ENCODE measurements at regions not wholly inside any gene's neighbourhood (a gene's known extent, or its start where the extent isn't known, plus 50 kb on each side); places are given as distances from the start of the nearest gene placed in this dataset.

DNA sequence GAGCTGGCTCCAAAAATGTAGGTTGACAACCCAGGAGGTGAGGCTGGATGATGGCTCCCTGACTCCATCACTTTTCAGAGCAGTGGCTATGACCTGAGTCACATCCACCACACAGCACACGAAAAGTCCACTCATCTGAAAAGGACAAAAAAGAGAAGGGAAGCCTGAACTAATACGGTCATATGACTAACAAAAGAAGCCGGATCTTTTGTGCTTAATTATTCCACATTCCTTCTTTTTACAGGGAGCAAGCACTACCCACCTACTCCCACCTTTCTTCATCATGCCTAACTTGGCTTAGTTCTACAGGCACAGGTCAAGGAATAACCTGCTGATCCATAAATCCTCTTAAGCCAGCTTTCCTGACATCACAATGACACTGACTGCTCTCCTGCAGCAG lies 601.3 kb upstream of the MIR17HG start:
- no peak for DNase-seq

DNA sequence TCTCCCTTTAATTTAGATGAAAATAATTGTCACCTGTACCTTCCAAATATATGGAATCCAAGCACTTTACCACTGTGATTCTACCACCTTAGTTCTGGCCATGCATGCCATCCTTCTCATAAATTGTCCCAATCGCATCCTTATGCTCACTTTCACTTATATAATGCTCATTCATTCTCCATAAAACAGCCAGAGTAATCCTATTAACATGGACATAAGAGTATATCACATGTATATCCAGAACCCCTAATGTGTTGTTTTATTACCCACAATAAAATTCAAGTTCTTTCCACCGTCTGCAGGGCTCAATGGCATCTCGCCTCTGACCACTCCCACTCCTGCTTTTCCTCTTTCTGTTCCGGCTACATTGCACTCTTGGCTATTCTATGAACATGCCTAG lies 597.5 kb upstream of the MIR17HG start:
- no peak for DNase-seq

DNA sequence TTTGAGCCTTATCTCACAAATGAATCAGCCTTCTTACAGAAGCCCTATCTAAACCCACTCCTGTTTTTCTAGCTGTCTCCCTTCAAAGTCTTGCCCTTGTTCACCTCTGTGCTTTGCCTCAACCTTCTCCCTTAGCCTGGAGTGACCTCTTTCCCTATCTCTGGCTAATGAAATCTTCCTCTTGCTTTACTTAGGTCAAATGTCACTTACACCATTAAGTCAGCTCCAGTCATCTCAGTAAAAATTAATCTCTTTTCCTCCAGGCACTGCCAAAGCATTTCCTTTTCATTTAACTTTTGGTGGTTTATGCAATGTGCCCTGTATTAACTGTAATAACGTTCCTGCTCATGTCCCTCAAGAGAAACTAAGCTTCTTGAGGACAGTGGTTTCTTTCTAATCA lies 596.5 kb upstream of the MIR17HG start:
- DNase-seq, result no peak

DNA sequence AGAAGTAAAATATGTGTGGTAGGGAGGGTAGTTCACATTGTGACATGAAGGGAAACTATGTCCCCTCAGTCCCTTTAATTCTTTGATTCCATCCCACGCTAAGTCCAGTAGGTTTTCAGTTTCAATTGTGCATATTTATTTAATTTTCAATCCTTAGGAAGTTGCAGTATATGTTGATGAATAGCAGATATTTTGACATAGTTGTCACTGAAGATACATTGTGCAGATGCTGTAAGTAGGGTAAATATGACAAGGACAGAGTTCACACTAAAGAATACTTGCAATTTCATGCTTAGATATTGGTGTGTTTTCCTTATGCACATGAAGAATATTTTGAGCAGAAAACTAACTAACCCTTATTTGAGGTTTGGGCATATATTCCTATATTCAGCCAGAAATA lies 595.4 kb upstream of the MIR17HG start:
- no peak for DNase-seq

DNA sequence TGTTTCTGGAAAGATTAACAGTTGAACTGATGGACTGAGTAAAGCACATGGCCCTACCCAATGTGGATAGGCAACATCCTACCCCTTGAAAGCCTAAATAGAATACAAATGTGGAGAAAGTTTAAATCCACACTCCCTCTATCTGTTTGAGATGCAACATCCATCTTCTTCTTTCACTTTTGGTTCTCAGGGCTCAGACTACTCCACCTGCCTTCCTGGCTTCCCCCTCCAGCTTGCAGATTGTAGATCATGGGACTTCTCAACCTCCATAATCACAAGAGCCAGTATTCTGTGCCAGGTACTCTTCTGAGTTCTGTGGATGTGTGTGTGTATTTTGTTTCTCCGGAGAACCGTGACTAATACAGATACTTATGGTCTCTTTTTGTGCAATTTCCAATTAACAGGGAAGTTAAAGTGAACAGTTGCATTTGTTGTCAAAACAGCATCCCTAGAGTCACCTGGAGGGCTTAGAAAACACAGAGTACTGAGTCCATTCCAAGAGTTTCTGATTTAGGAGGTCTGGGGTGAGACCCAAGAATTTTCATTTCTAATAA lies 590.3 kb upstream of the MIR17HG start:
- peak; percentile 30 for DNase-seq

DNA sequence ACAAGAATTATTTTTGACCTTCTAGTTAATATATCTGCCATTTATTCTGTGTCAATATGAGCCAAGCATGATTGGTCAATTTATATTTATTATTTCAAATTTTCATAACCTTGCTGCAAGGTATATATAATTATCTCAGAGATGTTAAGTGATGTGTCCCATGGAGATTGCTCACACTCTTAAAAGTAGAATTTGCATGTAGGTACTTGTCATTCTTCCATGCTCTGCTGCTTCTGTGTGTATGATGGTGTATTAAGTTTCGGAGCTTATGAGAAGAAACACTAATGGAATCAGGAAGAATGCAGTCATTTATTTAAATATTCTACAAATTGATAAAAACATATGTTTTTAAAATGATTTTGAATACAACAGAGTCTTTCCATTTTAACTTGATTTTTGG lies 586.8 kb upstream of the MIR17HG start:
- no peak for DNase-seq

DNA sequence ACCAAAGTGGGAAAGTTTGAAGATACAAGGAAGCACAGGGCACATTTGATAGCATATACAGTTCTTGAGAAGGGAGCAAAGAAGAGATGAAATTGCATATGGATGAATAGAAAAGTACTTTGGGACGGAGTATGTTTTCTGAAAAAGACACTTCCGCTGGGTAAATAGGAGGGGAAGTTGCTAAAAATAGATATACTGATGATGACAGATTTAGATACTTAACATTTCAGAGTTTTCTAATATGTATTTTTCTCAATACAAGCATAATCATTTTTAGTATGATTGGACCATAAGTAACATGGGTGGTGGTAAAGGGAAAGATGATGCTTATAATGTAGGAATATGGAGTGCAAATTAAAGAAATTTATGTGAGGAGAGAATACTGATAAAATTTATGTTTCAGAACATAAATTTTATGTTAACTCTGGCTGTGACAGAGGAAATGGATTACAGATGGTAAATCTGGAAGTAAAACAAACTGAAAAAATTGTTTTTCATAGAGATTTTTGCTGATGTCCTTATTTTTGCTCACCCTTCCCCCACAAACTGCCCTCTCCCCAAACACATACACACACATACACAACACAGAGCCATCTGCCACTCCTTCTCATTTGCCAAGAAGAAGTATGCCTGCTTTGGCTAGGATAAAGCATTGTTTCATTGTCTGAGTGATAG lies 583.9 kb upstream of the MIR17HG start:
- DNase-seq, result no peak

DNA sequence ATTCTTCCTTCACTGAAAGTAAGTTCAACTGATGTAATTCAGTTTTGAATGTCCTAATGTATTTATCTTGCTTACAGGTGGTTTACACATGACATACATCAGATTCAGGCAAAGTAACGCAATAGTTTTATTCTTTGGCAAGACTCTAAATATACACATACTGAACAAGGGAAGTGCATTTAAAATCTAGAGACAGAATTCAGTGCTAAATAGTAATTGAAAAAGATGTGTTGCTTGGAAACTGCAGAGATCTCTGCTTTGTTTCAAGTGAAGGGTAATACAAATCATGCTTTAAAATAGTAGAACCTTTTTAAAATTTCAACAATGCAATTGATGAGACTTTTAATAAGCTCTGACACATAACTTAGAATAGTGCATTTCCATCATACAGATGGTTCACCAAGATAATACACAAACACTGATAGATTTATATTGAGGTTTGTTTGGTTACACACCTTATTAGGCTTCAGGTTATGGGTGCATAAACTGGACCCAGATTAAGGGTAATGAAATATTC lies 581.0 kb upstream of the MIR17HG start:
- no peak for DNase-seq

DNA sequence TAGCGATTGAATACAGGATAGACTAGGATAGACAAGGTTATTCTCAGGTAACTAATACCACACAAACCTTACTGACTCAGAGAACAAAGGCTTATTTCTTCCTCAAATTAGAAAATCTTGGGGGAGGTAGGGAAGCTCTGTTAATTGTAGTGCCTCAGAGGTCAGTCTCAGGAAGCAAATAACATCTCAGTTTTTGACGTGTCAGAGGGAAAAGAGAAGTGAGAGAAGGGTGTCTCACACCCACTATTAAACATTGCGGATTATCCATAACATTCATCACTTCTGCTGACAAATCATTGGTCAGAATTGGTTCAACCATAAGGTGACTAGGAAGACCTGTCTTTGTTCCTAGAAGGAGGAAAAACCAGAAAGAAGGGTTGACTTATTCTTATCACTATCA lies 579.4 kb upstream of the MIR17HG start:
- DNase-seq, result no peak

DNA sequence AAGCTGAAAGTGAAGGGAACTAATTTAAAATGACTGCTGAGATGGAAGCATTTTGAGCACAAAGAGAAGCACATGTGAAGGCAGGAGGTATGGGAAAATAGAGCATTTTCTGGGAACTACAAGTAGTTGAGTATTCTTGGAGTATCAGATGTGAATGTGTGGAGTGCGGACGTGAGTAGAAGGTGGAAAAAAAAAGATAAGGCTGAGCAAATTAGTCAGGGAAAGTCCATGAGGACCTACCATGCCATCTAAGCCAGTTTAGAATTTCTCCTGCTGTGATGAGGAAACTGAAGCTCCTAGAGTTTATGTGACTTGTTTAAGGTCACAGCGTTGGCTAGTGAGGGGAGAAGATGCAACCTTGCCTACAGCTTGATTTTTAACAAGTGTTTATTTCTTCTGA lies 578.1 kb upstream of the MIR17HG start:
- no peak for DNase-seq

DNA sequence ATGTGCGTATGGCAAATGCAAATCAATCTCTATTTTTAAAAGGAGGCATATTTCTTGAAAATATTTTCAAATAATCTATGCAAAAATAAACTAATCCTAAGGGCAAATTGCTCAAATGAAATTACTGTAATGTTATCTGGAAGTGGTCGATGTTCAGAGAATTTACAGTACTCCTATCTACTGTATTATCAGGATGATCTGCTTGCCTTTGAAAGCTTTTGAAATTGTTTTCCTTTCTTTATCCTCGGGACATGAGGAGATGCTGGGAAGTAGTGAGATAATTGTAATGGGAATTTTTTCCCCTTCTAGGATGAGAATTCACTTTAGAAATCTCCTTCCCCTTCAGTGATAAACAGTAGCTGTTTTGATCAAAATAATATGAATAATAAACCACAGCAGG lies 577.2 kb upstream of the MIR17HG start:
- no peak for DNase-seq

DNA sequence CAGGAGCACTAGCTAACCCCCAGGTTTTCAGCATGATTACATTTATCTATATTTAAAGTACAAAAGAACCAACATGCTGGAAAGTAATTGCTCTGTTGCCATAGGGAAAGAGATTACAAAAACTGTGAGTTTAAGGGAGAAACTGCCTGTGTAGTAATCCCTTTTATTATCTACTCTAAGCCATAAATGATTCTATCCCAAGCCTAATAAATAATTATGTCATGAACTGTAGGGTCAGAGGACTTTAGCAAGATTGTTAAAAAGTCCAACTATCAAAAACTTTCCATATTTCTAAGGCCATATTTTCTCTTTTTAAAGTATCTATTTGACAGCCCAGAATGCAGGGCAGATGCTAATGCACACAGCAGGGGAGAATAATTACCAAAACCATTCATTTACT lies 573.8 kb upstream of the MIR17HG start:
- no peak for DNase-seq

DNA sequence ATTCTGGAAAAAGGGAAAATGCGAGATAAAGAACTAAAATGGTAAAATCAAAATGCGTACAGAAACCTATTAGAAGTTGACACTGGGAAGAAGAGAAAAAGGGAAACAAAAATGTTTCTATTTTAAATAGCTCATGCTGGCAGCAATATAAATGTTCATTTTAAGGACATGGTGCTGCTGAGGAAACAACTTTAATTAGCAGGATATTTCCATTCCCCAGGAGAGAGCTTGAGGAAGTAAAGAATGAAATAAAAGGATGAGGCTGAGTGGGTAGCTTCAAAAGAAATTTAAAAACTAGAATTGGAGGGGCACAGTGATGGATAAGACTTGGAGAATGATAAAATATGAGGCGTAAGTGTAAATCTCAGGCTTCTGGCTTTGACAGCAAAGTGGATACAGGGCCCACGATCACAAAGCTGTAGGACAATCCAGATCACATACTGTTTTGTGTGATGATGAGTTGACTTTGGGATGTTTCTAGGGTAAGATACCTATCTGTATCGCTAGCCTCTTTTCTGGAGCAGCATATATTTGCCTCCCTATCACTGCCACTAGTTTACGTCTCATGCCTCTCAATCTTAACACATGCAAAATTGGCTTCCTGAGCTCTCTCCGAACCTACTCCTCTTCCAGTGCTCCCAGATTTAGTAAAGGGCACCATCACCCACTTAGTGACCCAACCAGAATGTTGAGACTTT lies 571.3 kb upstream of the MIR17HG start:
- no peak for DNase-seq

DNA sequence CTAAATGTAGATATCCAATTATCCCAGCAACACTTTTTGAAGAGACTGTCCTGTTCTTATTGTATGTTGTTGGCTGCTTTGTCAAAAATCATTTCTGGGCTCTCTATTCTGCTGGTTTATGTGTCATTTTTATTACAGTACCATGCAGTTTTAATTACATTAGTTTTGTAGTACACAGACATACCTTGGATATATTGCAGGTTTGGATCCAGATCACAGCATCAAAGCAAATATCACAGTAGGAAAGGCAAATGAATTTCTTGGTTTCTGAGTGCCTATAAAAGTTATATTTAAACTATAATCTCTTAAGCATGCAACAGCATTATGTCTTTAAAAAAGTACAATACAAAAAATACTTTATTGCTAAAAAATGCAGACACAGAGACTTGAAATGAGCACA lies 564.2 kb upstream of the MIR17HG start:
- no peak for DNase-seq

DNA sequence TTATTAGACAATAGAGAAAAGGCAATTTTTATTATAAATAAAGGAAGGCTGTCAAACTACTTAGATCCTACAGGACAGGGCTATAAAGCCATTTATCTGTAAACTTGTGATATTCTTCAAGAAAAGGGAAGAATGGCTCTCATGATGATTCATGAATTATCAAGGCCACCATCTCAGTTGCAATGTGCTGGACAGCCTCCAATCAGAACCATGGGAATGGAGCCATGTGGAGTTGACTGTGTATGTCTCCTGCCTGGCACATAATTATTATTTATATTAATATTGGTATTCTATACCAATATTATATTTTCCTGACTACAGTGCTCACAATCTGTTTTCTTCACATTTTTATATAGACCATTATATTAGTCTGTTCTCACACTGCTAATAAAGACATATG lies 560.5 kb upstream of the MIR17HG start:
- DNase-seq, result peak; percentile 46

DNA sequence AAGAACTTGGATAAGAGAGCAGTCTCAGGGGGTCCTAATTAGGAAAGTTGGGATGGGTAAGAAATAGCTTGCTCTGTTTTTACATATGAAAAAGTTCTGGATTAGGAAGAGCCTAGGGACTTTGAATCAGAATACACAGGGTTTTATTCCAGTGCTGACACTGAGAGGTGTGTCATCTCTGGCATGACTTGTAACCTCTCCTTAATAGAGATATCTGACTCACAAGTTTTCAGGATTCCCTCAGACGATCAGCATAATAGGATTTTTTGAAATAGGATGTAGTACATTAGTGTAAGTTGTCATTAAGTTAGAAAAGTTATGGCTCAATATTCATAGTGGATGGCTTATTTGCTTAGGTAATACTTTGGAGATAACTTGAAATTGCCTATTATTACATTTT lies 555.2 kb upstream of the MIR17HG start:
- no peak for DNase-seq

DNA sequence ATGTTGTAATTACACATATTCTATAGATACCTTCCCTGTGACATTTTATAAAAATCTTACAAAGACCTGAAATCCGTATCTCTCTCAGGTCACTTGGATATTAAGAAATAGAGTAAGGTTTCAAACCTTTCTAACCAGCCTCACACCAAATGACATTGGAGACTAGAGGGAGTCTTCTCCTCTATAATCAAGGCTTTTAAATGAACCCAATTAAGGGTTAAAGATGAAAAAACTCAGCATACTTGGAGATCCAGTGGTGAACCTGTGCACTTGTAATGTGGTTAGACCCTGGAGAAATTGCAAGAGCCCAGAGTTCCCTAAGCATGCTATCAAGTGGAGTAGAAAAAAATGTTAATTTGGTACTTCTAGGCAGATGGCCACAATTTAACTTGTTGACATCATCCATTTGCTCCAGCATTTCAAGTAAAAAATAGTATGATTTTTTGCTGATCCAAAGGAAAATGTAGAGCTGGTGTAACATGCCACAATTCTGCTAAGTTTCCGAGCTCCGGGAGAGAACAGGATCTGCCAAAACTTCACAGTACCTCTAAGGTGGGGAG lies 554.1 kb upstream of the MIR17HG start:
- DNase-seq, result no peak

DNA sequence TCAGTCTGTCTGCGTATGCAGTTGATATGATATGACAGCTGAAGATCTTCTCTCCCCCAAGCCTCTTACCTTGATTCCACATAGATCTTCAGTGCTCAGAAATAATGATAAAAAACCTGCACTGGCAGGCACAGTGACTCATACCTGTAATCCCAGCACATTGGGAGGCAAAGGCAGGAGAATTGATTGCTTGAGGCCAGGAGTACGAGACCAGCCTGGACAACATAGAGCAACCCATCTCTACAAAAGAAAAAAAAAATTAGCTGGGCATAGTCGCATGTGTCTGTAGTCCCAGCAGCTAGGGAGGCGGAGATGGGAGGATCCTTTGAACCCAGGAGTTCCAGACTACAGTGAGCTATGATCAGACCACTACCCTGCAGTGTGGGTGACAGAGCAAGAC lies 551.0 kb upstream of the MIR17HG start:
- DNase-seq, result no peak

DNA sequence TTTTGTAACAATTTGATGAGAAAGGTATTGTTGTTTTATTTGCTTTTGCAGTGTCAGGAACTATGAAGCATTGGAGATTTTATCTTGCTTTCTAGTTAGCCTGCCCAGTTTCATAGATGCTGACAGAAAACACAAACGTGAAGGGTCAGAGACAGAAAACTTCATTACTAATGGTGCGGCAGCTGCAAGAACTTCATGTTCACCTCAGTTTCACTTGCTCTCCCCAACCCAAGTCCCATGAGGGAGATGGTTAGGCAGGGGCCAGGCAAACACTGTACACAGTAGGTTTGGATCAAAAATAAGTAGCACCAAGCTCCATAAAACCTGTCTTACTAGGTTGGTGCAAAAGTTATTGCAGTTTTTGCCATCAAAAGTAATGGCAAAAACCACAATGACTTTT lies 550.2 kb upstream of the MIR17HG start:
- no peak for DNase-seq

DNA sequence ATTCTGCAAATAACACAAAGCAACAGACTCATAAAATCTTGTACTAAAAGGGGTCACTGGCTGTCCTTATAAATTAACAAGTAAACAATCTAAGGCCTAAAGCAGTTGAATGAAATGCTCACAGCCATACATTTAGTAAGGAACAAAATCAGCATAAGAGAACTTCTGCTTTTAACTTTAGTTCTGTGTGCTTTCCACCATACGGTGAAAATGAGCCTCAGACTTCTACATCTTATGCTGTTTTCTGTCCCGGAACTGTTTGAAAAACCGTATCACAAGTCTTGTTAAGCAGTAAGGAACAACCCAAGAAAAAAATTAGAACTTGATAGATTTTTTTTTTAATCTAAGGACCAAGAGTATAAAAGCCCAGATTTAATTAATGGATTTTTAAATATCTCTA lies 549.1 kb upstream of the MIR17HG start:
- DNase-seq, result peak; percentile 27

DNA sequence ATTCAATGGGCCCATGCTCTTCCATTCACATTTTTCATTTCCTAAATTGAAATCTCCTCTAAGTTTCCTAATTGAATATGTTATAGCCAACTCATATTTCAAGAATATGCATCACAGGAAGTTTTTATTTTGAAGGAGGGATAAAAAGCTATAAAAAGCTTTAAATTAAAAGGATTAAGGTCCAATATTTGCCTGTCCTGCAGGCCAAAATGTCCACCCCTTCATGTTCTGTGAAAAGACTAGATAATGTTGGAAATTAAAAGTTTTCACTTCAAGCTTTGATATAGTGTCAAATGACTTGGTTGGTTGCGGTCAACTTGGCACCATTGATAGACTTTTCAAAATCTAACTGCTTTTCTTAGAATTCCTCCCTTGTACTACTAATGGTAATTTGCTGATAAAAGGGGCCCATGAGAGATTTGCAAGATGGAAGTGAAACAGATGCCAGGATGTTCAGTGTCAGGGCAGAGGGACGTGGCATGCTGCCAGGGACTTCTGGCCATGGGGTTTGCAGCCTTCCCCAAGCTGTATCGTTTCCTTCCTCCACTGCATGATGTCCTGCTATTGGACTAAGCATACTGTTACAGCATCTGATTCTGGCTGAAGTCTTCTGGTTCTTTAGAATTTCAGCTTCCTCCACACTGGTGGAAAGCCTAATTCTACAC lies 547.3 kb upstream of the MIR17HG start:
- peak; percentile 91 for DNase-seq

DNA sequence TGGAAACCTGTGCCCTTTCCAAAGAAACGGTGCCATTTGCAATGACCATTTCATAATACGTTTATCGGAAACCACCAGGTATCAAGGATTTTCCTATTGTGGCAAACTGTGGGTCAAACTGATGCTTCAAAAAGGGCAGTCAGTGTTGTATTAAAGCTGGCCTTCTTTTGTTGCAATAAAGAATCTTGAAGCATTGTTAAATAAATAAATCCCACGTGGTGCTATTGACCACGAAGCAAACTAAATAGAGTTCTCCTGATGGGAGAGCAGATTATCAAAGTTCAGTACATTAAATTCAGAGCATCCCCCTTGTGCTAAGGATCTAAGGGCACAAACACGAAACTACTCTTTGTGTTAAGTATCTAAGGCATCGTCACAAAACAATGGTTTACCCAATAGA lies 545.9 kb upstream of the MIR17HG start:
- DNase-seq, result no peak

DNA sequence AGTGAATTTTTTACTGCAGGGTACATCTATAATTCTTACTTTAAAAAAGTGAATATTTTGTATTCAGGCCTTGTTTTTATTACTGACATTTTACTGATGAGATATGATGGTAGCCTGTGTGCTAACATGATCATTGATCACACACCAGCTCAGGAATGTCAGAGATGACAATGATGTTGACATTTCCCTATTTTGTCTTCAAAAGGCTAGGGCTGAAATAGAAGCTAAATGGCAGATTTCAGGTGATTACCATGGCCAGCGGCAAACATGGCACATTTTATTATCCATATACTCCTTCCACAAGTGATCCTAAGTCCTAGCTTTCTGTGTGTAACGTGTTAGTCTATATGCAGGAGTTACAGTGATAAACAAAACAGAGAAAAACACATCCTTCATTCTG lies 544.3 kb upstream of the MIR17HG start:
- no peak for DNase-seq

Measured in OCI-M1 (cell line).